ENCODE measurements at regions not wholly inside any gene's neighbourhood (a gene's known extent, or its start where the extent isn't known, plus 50 kb on each side); places are given as distances from the start of the nearest gene placed in this dataset.

- no peak for TF ChIP-seq CTCF (IDR thresholded peaks at IDR 0.05; ENCODE audit: insufficient read depth, low read depth, low read length)
- DNase-seq (ENCODE audit: low read depth): no peak
- H3K4me3 ChIP-seq (ENCODE audit: low read depth, low read length): no peak overlapping the region
Measured at GRCh38 chr18:7492385-7492784, 74.7 kb upstream of the PTPRM start.

- TF ChIP-seq CTCF (IDR thresholded peaks at IDR 0.05; ENCODE audit: insufficient read depth, low read depth, low read length): no peak
Measured at GRCh38 chr18:7497081-7497480, 70.0 kb upstream of the PTPRM start.

GRCh38 chr18:7511106-7511505 is 56.0 kb upstream of the PTPRM start:
- DNase-seq (ENCODE audit: low read depth): no peak
- H3K4me3 ChIP-seq (ENCODE audit: low read depth, low read length): no peak overlapping the region
- no peak for TF ChIP-seq CTCF (IDR thresholded peaks at IDR 0.05; ENCODE audit: insufficient read depth, low read depth, low read length)

More at GRCh38 chr18:7497081-7497480, 70.0 kb upstream of the PTPRM start:
- no peak overlapping the region for H3K4me3 ChIP-seq (ENCODE audit: low read depth, low read length)
- DNase-seq (ENCODE audit: low read depth): no peak

- H3K4me3 ChIP-seq (ENCODE audit: low read depth, low read length): no peak overlapping the region
Measured at GRCh38 chr18:7512348-7512747, 54.8 kb upstream of the PTPRM start.

GRCh38 chr18:7512990-7513389 is 54.1 kb upstream of the PTPRM start:
- no peak overlapping the region for H3K4me3 ChIP-seq (ENCODE audit: low read depth, low read length)
- TF ChIP-seq CTCF (IDR thresholded peaks at IDR 0.05; ENCODE audit: insufficient read depth, low read depth, low read length): no peak
- no peak for DNase-seq (ENCODE audit: low read depth)

More at GRCh38 chr18:7512348-7512747, 54.8 kb upstream of the PTPRM start:
- TF ChIP-seq CTCF (IDR thresholded peaks at IDR 0.05; ENCODE audit: insufficient read depth, low read depth, low read length): no peak
- DNase-seq (ENCODE audit: low read depth): no peak

- DNase-seq (ENCODE audit: low read depth): no peak
- no peak for TF ChIP-seq CTCF (IDR thresholded peaks at IDR 0.05; ENCODE audit: insufficient read depth, low read depth, low read length)
- no peak overlapping the region for H3K4me3 ChIP-seq (ENCODE audit: low read depth, low read length)
Measured at GRCh38 chr18:7514796-7515440, 52.2 kb upstream of the PTPRM start.

Data from fibroblast of villous mesenchyme (primary cell).